AG09319 (cell line): ENCODE measurements at regions not wholly inside any gene's neighbourhood (a gene's known extent, or its start where the extent isn't known, plus 50 kb on each side); places are given as distances from the start of the nearest gene placed in this dataset.

Source experiments
- DNase-seq: peaks from one replicate; pipeline ENCODE4 v3.0.0-alpha.2; 2010; ENCODE audit warnings: low read depth; ENCODE audit errors: extremely low read depth
- CTCF ChIP-seq: IDR thresholded peaks from 2 replicates; pipeline ENCODE4 v1.5.1; 2011; ENCODE audit warnings: low read depth, mild to moderate bottlenecking, inconsistent platforms, low read length, moderate library complexity

GRCh38 chr18:22346953-22347605 is 70.6 kb downstream of the CTAGE1 start:
- no peak for TF ChIP-seq CTCF
- DNase-seq: no peak

GRCh38 chr18:22346401-22346952 is 71.2 kb downstream of the CTAGE1 start:
- no peak for DNase-seq
- TF ChIP-seq CTCF: no peak

- no peak for TF ChIP-seq CTCF
- DNase-seq: no peak
Measured at GRCh38 chr18:22345718-22346117, 72.0 kb downstream of the CTAGE1 start.

- no peak for TF ChIP-seq CTCF
- no peak for DNase-seq
Measured at GRCh38 chr18:22344908-22345670, 72.6 kb downstream of the CTAGE1 start.

- DNase-seq: no peak
- no peak for TF ChIP-seq CTCF
Measured at GRCh38 chr18:22344445-22344844, 73.3 kb downstream of the CTAGE1 start.

GRCh38 chr18:22343613-22344012 is 74.1 kb downstream of the CTAGE1 start:
- TF ChIP-seq CTCF: no peak
- DNase-seq: no peak

GRCh38 chr18:22342625-22343024 is 75.1 kb downstream of the CTAGE1 start:
- no peak for DNase-seq
- TF ChIP-seq CTCF: no peak
